Astrocyte (in vitro differentiated cells and primary cell): ENCODE measurements at regions not wholly inside any gene's neighbourhood (a gene's known extent, or its start where the extent isn't known, plus 50 kb on each side); places are given as distances from the start of the nearest gene placed in this dataset.

ENCODE experiments used
- DNase-seq: peaks from one replicate; pipeline ENCODE4 v3.0.0-alpha.2; 2010; ENCODE audit warnings: low read depth
- FAIRE-seq: peaks from 2 replicates; lab custom pipeline; 2011; peaks lifted over from hg19 to GRCh38; lab: Jason Lieb, UNC
- H2AFZ ChIP-seq: 2 replicates; pipeline ENCODE4 v1.6.0; 2012; ENCODE audit warnings: low read depth, low read length, inconsistent platforms
- H3K27ac ChIP-seq: 2 replicates; pipeline ENCODE4 v1.5.1; 2011; ENCODE audit warnings: low read depth, low read length, inconsistent platforms
- H3K27me3 ChIP-seq: 2 replicates; pipeline ENCODE4 v1.6.0; 2011; ENCODE audit warnings: low read length, inconsistent platforms; ENCODE audit not compliant: insufficient read depth
- H3K36me3 ChIP-seq: 2 replicates; pipeline ENCODE4 v1.5.1; 2011; ENCODE audit warnings: low read length, inconsistent platforms; ENCODE audit not compliant: insufficient read depth
- H3K4me1 ChIP-seq: 2 replicates; pipeline ENCODE4 v1.5.1; 2011; ENCODE audit warnings: low read length, inconsistent platforms; ENCODE audit not compliant: insufficient read depth
- H3K4me2 ChIP-seq: 2 replicates; pipeline ENCODE4 v1.6.0; 2012; ENCODE audit warnings: low read length, inconsistent platforms
- H3K4me3 ChIP-seq: 2 replicates; pipeline ENCODE4 v1.5.1; 2011; ENCODE audit warnings: low read depth, mild to moderate bottlenecking, low read length, inconsistent platforms; ENCODE audit not compliant: insufficient read depth
- H3K79me2 ChIP-seq: 2 replicates; pipeline ENCODE4 v1.6.0; 2012; ENCODE audit warnings: mild to moderate bottlenecking, low read length, inconsistent platforms; ENCODE audit not compliant: insufficient read depth
- H3K9ac ChIP-seq: 2 replicates; pipeline ENCODE4 v1.6.0; 2012; ENCODE audit warnings: mild to moderate bottlenecking, low read length, inconsistent platforms
- H3K9me3 ChIP-seq: 2 replicates; pipeline ENCODE4 v1.5.1; 2012; ENCODE audit warnings: low read depth, mild to moderate bottlenecking, low read length, inconsistent platforms; ENCODE audit not compliant: insufficient read depth
- H4K20me1 ChIP-seq: 2 replicates; pipeline ENCODE4 v1.6.0; 2012; ENCODE audit warnings: low read length, inconsistent platforms; ENCODE audit not compliant: insufficient read depth
- H3K27ac Mint-ChIP-seq: one replicate; pipeline ENCODE4 v1.8.0; 2021; ENCODE audit warnings: mild to moderate bottlenecking, mixed read lengths; ENCODE audit not compliant: unreplicated experiment
- H3K27me3 Mint-ChIP-seq: one replicate; pipeline ENCODE4 v1.8.0; 2021; ENCODE audit warnings: low read depth, mixed read lengths; ENCODE audit not compliant: unreplicated experiment
- H3K36me3 Mint-ChIP-seq: one replicate; pipeline ENCODE4 v1.8.0; 2021; ENCODE audit warnings: low read depth, mixed read lengths; ENCODE audit not compliant: unreplicated experiment
- H3K4me1 Mint-ChIP-seq: one replicate; pipeline ENCODE4 v1.8.0; 2021; ENCODE audit warnings: low read depth, mixed read lengths; ENCODE audit not compliant: unreplicated experiment
- H3K4me3 Mint-ChIP-seq: one replicate; pipeline ENCODE4 v1.8.0; 2021; ENCODE audit warnings: mild to moderate bottlenecking, moderate library complexity, mixed read lengths; ENCODE audit not compliant: unreplicated experiment
- H3K9me3 Mint-ChIP-seq: one replicate; pipeline ENCODE4 v1.8.0; 2021; ENCODE audit warnings: mild to moderate bottlenecking, mixed read lengths; ENCODE audit not compliant: unreplicated experiment
- CTCF ChIP-seq: IDR thresholded peaks from 2 replicates; pipeline ENCODE4 v1.5.1; 2011; ENCODE audit warnings: low read depth, mild to moderate bottlenecking, inconsistent platforms, low read length, moderate library complexity; ENCODE audit not compliant: insufficient read depth
- EZH2 ChIP-seq: IDR thresholded peaks from 2 replicates; pipeline ENCODE4 v1.6.1; 2012; ENCODE audit warnings: mild to moderate bottlenecking, low read length, inconsistent platforms; ENCODE audit not compliant: insufficient read depth

GRCh38 chr10:125369382-125370326, 209.3 kb upstream of the CTBP2 start:
- no peak overlapping the region for H3K4me3 Mint-ChIP-seq
- Histone ChIP-seq H3K4me1 (no peaks in the 10 kb centered on the region), H4K20me1 (no peaks in the 10 kb centered on the region), H3K9ac (no peak overlapping the region), H3K4me3 (no peak overlapping the region), H3K27me3 (no peaks in the 10 kb centered on the region), H3K79me2 (no peaks in the 10 kb centered on the region), H3K4me2 (no peak overlapping the region), H3K9me3 (no peaks in the 10 kb centered on the region), H3K36me3 (no peaks in the 10 kb centered on the region), H3K27ac (no peak overlapping the region), H2AFZ (no peak overlapping the region)
- H3K9me3 Mint-ChIP-seq = peaks cover 5% of the 10 kb centered on the region
- DNase-seq = no peak
- H3K4me1 Mint-ChIP-seq = no peaks in the 10 kb centered on the region
- FAIRE-seq = no peak
- no peaks in the 10 kb centered on the region for H3K36me3 Mint-ChIP-seq
- H3K27ac Mint-ChIP-seq = no peak overlapping the region
- peaks cover 10% of the 10 kb centered on the region for H3K27me3 Mint-ChIP-seq
- no peak for TF ChIP-seq EZH2
- no peak for TF ChIP-seq CTCF

GRCh38 chr10:125368146-125368545, 207.8 kb upstream of the CTBP2 start:
- Histone ChIP-seq H3K9ac (no peak overlapping the region), H3K4me2 (no peak overlapping the region), H2AFZ (no peak overlapping the region), H3K4me1 (no peaks in the 10 kb centered on the region), H4K20me1 (no peaks in the 10 kb centered on the region), H3K79me2 (no peaks in the 10 kb centered on the region), H3K36me3 (no peaks in the 10 kb centered on the region), H3K9me3 (no peaks in the 10 kb centered on the region), H3K4me3 (no peak overlapping the region), H3K27ac (no peak overlapping the region), H3K27me3 (no peaks in the 10 kb centered on the region)
- Mint-ChIP-seq H3K4me3 (no peak overlapping the region), H3K36me3 (no peaks in the 10 kb centered on the region), H3K9me3 (peaks cover 5% of the 10 kb centered on the region), H3K27me3 (peaks cover 8% of the 10 kb centered on the region), H3K27ac (no peak overlapping the region), H3K4me1 (no peaks in the 10 kb centered on the region)
- TF ChIP-seq CTCF = no peak
- no peak for TF ChIP-seq EZH2
- no peak for FAIRE-seq
- no peak for DNase-seq

GRCh38 chr10:125363791-125364190, 203.4 kb upstream of the CTBP2 start:
- Histone ChIP-seq H3K9ac (no peak overlapping the region), H3K4me2 (no peak overlapping the region), H3K9me3 (no peaks in the 10 kb centered on the region), H3K4me3 (no peak overlapping the region), H2AFZ (no peak overlapping the region), H3K27me3 (no peaks in the 10 kb centered on the region), H3K4me1 (no peaks in the 10 kb centered on the region), H3K79me2 (no peaks in the 10 kb centered on the region), H3K36me3 (no peaks in the 10 kb centered on the region), H3K27ac (no peak overlapping the region), H4K20me1 (no peaks in the 10 kb centered on the region)
- no peak for DNase-seq
- no peak overlapping the region for H3K27ac Mint-ChIP-seq
- peaks cover 4% of the 10 kb centered on the region for H3K9me3 Mint-ChIP-seq
- H3K27me3 Mint-ChIP-seq = peaks cover 5% of the 10 kb centered on the region
- H3K4me3 Mint-ChIP-seq = no peak overlapping the region
- no peak for FAIRE-seq
- H3K36me3 Mint-ChIP-seq = no peaks in the 10 kb centered on the region
- no peak for TF ChIP-seq EZH2
- no peak for TF ChIP-seq CTCF
- no peaks in the 10 kb centered on the region for H3K4me1 Mint-ChIP-seq
